ENCODE measurements at regions not wholly inside any gene's neighbourhood (a gene's known extent, or its start where the extent isn't known, plus 50 kb on each side); places are given as distances from the start of the nearest gene placed in this dataset.

DNA sequence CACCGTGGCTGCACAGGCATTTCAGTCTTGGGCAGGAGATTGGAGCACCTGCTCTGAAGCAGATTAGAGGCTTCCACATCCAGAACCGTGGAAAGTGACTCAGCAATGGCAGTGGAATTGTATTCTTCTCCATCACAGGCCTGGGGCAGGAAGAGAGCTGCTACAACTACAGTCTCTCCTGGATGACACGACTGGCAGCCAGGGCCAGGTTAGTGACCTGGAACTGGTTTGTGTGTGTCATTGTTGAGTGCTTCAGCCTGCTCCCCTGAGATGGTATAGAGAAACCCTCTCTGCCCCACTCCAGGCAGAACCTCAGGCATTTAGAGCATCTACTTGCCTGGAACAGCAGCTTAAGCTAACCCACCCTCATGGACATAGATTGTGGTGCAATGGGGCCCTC, 596.5 kb upstream of the INTU start:
- H3K27me3 ChIP-seq (ENCODE audit: insufficient read depth, poor library complexity, severe bottlenecking): no peaks in the 10 kb centered on the region
- H3K27ac ChIP-seq (replicated peaks): no peak overlapping the region
- DNase-seq (ENCODE audit: low read depth in 1 of 2, low spot score in 1 of 2): no peak
- TF ChIP-seq, protein P1, sequence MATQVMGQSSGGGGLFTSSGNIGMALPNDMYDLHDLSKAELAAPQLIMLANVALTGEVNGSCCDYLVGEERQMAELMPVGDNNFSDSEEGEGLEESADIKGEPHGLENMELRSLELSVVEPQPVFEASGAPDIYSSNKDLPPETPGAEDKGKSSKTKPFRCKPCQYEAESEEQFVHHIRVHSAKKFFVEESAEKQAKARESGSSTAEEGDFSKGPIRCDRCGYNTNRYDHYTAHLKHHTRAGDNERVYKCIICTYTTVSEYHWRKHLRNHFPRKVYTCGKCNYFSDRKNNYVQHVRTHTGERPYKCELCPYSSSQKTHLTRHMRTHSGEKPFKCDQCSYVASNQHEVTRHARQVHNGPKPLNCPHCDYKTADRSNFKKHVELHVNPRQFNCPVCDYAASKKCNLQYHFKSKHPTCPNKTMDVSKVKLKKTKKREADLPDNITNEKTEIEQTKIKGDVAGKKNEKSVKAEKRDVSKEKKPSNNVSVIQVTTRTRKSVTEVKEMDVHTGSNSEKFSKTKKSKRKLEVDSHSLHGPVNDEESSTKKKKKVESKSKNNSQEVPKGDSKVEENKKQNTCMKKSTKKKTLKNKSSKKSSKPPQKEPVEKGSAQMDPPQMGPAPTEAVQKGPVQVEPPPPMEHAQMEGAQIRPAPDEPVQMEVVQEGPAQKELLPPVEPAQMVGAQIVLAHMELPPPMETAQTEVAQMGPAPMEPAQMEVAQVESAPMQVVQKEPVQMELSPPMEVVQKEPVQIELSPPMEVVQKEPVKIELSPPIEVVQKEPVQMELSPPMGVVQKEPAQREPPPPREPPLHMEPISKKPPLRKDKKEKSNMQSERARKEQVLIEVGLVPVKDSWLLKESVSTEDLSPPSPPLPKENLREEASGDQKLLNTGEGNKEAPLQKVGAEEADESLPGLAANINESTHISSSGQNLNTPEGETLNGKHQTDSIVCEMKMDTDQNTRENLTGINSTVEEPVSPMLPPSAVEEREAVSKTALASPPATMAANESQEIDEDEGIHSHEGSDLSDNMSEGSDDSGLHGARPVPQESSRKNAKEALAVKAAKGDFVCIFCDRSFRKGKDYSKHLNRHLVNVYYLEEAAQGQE (IDR thresholded peaks at IDR 0.05; ENCODE audit: insufficient replicate concordance, low read depth): no peak
- TF ChIP-seq SPI1 (IDR thresholded peaks at IDR 0.05; ENCODE audit: borderline replicate concordance, low read depth) (no peak), POLR2AphosphoS5 (IDR thresholded peaks at IDR 0.05; ENCODE audit: low read depth) (no peak), GABPA (IDR thresholded peaks at IDR 0.05; ENCODE audit: low read depth) (no peak)
- TF ChIP-seq, protein P2, sequence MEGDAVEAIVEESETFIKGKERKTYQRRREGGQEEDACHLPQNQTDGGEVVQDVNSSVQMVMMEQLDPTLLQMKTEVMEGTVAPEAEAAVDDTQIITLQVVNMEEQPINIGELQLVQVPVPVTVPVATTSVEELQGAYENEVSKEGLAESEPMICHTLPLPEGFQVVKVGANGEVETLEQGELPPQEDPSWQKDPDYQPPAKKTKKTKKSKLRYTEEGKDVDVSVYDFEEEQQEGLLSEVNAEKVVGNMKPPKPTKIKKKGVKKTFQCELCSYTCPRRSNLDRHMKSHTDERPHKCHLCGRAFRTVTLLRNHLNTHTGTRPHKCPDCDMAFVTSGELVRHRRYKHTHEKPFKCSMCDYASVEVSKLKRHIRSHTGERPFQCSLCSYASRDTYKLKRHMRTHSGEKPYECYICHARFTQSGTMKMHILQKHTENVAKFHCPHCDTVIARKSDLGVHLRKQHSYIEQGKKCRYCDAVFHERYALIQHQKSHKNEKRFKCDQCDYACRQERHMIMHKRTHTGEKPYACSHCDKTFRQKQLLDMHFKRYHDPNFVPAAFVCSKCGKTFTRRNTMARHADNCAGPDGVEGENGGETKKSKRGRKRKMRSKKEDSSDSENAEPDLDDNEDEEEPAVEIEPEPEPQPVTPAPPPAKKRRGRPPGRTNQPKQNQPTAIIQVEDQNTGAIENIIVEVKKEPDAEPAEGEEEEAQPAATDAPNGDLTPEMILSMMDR (IDR thresholded peaks at IDR 0.05; ENCODE audit: insufficient read depth, low read length): no peak
- no peak overlapping the region for H3K4me3 ChIP-seq (replicated peaks; ENCODE audit: insufficient read depth, low read length)

DNA sequence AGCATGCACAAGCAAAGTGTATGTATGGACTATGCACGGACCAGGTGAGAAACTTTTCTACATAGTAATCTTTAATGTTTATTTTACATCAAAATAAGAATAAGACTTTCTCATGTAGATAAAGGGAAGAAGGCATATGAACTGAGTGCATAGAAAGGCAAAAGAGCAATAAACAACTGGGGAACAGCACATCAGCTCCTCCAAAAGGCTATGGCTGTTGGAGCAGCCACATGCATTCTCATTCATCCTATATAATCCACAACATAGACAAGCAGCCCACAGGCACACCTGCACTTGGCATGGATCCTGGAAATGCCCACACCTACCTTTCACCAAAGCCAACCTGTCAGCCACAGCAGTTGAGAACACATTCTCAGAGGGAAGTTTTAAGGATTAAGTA, 586.9 kb upstream of the INTU start:
- Histone ChIP-seq H3K4me3 (replicated peaks; ENCODE audit: insufficient read depth, low read length) (no peak overlapping the region), H3K27ac (replicated peaks) (no peak overlapping the region), H3K27me3 (ENCODE audit: insufficient read depth, poor library complexity, severe bottlenecking) (no peaks in the 10 kb centered on the region)
- DNase-seq (ENCODE audit: low read depth in 1 of 2, low spot score in 1 of 2): no peak
- TF ChIP-seq, protein P2 (IDR thresholded peaks at IDR 0.05; ENCODE audit: insufficient read depth, low read length): no peak
- TF ChIP-seq, protein P1 (IDR thresholded peaks at IDR 0.05; ENCODE audit: insufficient replicate concordance, low read depth): no peak
- TF ChIP-seq GABPA (IDR thresholded peaks at IDR 0.05; ENCODE audit: low read depth) (no peak), SPI1 (IDR thresholded peaks at IDR 0.05; ENCODE audit: borderline replicate concordance, low read depth) (no peak), POLR2AphosphoS5 (IDR thresholded peaks at IDR 0.05; ENCODE audit: low read depth) (no peak)

DNA sequence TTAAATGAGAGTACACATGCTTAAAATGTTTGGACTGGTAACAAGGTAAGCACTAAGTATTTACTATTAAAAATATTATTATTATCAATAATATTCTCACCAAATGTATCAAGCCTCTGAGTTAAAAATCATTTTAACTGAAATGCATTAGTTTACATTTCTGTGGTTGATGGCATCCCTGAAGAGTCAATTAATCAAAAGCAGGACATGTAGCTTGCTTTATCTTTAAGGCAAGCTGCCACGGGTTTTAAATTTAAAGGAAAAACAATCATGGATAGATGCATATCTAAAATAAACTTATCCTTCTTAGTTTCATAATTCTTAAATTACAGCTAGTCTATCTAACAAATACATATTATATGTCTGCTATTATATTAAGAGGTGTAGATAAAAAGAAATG, 584.8 kb upstream of the INTU start:
- Histone ChIP-seq H3K27me3 (ENCODE audit: insufficient read depth, poor library complexity, severe bottlenecking) (no peaks in the 10 kb centered on the region), H3K4me3 (replicated peaks; ENCODE audit: insufficient read depth, low read length) (no peak overlapping the region), H3K27ac (replicated peaks) (no peak overlapping the region)
- TF ChIP-seq SPI1 (IDR thresholded peaks at IDR 0.05; ENCODE audit: borderline replicate concordance, low read depth) (no peak), POLR2AphosphoS5 (IDR thresholded peaks at IDR 0.05; ENCODE audit: low read depth) (no peak), GABPA (IDR thresholded peaks at IDR 0.05; ENCODE audit: low read depth) (no peak)
- TF ChIP-seq, protein P2 (IDR thresholded peaks at IDR 0.05; ENCODE audit: insufficient read depth, low read length): no peak
- TF ChIP-seq, protein P1 (IDR thresholded peaks at IDR 0.05; ENCODE audit: insufficient replicate concordance, low read depth): no peak
- no peak for DNase-seq (ENCODE audit: low read depth in 1 of 2, low spot score in 1 of 2)

Measured in HL-60 (cell line).